ENCODE measurements at regions not wholly inside any gene's neighbourhood (a gene's known extent, or its start where the extent isn't known, plus 50 kb on each side); places are given as distances from the start of the nearest gene placed in this dataset.

DNA sequence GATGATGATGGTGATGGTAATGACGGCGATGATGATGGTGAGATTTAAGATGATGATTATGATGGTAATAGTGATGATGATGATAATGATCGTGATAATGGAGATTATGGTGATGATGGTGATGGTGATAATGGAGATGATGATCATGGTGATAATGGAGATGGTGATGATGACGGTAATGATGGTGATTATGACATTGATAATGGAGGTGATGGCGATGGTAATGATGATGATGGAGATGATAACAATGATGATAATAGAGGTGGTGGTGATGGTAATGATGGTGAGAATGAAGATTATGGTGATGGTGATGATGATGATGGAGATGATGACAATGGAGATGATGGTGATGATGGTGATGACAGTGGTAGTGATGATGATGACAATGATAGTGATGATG lies 69.7 kb downstream of the MED10 start:
- no peak for DNase-seq (ENCODE audit: low read depth)
- H3K4me3 ChIP-seq (ENCODE audit: low read length) = no peak overlapping the region
- TF ChIP-seq, protein P1, sequence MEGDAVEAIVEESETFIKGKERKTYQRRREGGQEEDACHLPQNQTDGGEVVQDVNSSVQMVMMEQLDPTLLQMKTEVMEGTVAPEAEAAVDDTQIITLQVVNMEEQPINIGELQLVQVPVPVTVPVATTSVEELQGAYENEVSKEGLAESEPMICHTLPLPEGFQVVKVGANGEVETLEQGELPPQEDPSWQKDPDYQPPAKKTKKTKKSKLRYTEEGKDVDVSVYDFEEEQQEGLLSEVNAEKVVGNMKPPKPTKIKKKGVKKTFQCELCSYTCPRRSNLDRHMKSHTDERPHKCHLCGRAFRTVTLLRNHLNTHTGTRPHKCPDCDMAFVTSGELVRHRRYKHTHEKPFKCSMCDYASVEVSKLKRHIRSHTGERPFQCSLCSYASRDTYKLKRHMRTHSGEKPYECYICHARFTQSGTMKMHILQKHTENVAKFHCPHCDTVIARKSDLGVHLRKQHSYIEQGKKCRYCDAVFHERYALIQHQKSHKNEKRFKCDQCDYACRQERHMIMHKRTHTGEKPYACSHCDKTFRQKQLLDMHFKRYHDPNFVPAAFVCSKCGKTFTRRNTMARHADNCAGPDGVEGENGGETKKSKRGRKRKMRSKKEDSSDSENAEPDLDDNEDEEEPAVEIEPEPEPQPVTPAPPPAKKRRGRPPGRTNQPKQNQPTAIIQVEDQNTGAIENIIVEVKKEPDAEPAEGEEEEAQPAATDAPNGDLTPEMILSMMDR (IDR thresholded peaks at IDR 0.05; ENCODE audit: insufficient read depth, low read depth, low read length, missing control alignments) = no peak

DNA sequence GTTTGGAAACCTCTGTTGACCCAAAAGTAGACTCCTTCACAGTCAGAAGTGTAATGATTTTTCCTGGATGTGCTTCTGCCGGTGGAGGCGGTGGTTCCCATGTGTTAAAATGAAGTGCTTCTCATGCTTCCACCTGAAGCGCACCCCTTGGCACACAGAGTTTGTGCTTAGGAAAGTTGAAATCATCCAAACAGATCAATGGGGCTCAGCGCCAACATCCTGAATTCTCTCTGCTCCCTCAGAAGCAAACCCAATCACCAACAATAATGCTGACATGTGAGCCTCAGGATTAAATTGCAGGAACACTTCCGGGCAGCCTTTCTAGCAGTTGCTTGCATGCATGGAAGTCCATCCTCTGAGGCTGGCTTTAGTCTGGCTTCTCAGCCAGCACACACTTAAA lies 71.0 kb downstream of the MED10 start:
- no peak for DNase-seq (ENCODE audit: low read depth)
- TF ChIP-seq, protein P1 (IDR thresholded peaks at IDR 0.05; ENCODE audit: insufficient read depth, low read depth, low read length, missing control alignments) = no peak
- H3K4me3 ChIP-seq (ENCODE audit: low read length) = no peak overlapping the region

DNA sequence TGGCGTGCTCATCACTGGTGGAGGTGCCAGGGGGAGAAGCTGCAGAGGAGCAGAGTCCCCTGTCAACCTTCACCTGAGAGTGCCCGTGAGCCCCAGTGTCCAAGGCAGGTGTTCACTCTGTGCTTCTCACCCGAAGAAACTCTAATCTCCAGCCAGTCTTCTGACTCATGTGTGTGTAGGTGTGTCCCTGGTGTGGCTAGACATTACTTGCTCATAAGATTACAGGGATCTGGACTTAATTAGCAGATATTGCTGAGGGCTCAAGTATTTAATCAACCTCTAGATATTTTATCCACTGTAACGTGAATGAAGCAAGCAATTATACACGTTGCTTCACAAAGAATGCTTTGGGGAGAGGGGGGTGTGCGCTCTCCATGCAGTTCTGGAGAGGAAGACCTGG lies 72.5 kb downstream of the MED10 start:
- DNase-seq (ENCODE audit: low read depth) = peak; percentile 24
- H3K4me3 ChIP-seq (ENCODE audit: low read length) = no peak overlapping the region
- TF ChIP-seq, protein P1 (IDR thresholded peaks at IDR 0.05; ENCODE audit: insufficient read depth, low read depth, low read length, missing control alignments) = no peak

DNA sequence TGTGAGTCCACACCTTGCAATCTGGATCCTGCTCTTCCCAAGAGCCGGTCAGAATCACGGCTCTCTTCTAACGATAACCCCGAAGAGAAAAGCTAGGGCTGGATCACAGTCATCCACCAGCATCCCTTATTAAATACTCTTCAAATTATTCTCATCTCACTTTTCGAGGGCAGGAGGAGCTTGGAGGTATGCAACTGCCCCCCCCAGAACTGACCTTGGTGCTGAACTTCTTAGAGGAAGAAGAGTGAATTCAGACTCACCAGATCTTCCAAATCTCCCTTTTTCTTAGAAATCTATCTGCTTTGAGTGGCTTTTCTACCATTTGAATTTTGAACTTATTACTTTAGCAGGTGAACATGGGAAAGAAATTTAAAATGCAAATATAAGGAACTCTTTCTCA lies 75.7 kb downstream of the MED10 start:
- DNase-seq (ENCODE audit: low read depth) = peak; percentile 4
- TF ChIP-seq, protein P1 (IDR thresholded peaks at IDR 0.05; ENCODE audit: insufficient read depth, low read depth, low read length, missing control alignments) = no peak
- H3K4me3 ChIP-seq (ENCODE audit: low read length) = no peak overlapping the region

DNA sequence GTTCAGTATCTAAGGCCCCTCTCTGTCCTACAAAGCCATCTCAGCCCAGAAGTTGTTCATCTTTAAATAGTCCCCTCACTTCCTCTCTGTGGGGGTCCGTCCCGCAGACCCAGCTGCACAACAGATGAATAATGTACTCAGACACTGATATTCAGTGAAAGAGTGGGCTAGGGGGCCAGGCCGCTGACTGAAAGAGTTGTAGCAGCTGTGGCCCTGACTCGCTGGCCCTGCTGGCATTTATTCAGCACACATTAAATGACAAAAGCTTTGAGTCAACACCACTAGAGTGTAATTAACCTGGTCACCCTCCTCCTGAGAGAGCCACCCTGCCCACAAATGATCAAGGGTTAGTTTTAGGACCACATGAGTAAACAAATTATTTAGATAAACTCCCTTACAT lies 76.3 kb downstream of the MED10 start:
- no peak for DNase-seq (ENCODE audit: low read depth)
- no peak overlapping the region for H3K4me3 ChIP-seq (ENCODE audit: low read length)
- TF ChIP-seq, protein P1 (IDR thresholded peaks at IDR 0.05; ENCODE audit: insufficient read depth, low read depth, low read length, missing control alignments) = no peak

DNA sequence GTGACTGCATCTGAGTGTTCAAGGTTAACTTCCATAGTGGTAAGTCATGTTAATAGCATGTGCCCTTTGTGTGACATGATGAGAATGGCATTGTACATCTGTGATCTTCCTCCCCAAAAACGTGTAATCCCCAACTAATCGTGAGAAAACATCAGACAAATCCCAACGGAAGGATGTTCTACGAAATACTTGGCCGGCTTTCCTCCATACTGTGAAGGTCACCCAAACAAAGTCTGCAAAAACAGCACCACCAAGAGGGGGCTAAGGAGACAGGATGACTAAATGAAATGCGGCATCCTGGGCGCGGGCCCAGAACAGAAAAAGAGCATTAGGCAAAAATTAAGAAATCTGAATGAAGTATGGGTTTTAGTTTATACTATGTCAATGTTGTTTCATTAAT lies 81.8 kb downstream of the MED10 start:
- DNase-seq (ENCODE audit: low read depth) = no peak
- no peak overlapping the region for H3K4me3 ChIP-seq (ENCODE audit: low read length)
- TF ChIP-seq, protein P1 (IDR thresholded peaks at IDR 0.05; ENCODE audit: insufficient read depth, low read depth, low read length, missing control alignments) = no peak

DNA sequence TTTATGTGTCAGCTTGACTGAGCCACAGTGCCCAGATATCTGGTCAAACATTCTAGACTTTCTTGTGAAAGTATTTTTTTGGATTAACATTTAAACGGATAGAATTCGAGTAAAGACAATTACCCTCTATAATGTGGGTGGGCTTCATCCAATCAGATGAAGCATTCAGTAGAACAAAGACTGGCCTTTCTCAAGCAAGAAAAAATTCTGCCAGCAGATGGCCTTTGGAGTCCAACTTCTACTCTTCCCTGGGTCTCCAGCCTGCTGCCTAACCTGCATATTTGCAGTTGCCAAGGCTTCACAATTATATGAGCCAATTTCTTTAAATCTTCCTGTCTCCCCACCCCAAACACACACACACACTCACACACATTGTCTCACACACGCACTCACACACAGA lies 86.4 kb downstream of the MED10 start:
- DNase-seq (ENCODE audit: low read depth) = peak; percentile 18
- H3K4me3 ChIP-seq (ENCODE audit: low read length) = no peak overlapping the region
- TF ChIP-seq, protein P1 (IDR thresholded peaks at IDR 0.05; ENCODE audit: insufficient read depth, low read depth, low read length, missing control alignments) = peak; percentile 39
